T47D (cell line): ENCODE measurements at regions not wholly inside any gene's neighbourhood (a gene's known extent, or its start where the extent isn't known, plus 50 kb on each side); places are given as distances from the start of the nearest gene placed in this dataset.
"Not testable (repeated sequence)": the region's sequence is repeated elsewhere in the genome, so short reads cannot be mapped to it uniquely, and the experiment has no call there.

Experiments
- DNase-seq, 2 experiments: peaks; one replicate each; pipeline versions ENCODE4 v3.0.0 to v3.0.0-alpha.2; 2011 to 2012; ENCODE audit warnings: low read depth in 1 of 2, low spot score in 1 of 2
- JUND ChIP-seq: IDR thresholded peaks from 2 replicates; pipeline ENCODE4 v1.6.1; 2012; ENCODE audit warnings: low read depth
- in situ Hi-C: cut with HindIII; loops from 2 replicates; pipeline ENCODE4 v1.10.0; 2016; ENCODE audit warnings: low sequenced_read_pairs, low pct_unique_long_range_greater_than_20kb

GRCh38 chr2:83370419-83370762, 1088.7 kb downstream of the SUCLG1 start:
- no peak for TF ChIP-seq JUND
- no peak for DNase-seq
- in situ Hi-C loops = no loop called here

- in situ Hi-C loops = no loop called here
- TF ChIP-seq JUND = no peak
- no peak for DNase-seq
Observed at GRCh38 chr2:83369601-83370418, 1089.3 kb downstream of the SUCLG1 start.

GRCh38 chr2:83368916-83369315, 1090.2 kb downstream of the SUCLG1 start:
- in situ Hi-C loops = no loop called here
- no peak for DNase-seq
- no peak for TF ChIP-seq JUND

- DNase-seq = no peak
- TF ChIP-seq JUND = no peak
- in situ Hi-C loops = no loop called here
Observed at GRCh38 chr2:83368461-83368860, 1090.6 kb downstream of the SUCLG1 start.

GRCh38 chr2:83365476-83365875, 1093.6 kb downstream of the SUCLG1 start:
- TF ChIP-seq JUND = no peak
- in situ Hi-C loops = no loop called here
- DNase-seq = no peak

- DNase-seq = no peak
- no peak for TF ChIP-seq JUND
- in situ Hi-C loops = no loop called here
Observed at GRCh38 chr2:83364264-83364663, 1094.8 kb downstream of the SUCLG1 start.

GRCh38 chr2:83363138-83363537, 1095.9 kb downstream of the SUCLG1 start:
- in situ Hi-C loops, DNase-seq: not testable (repeated sequence)

- no peak for DNase-seq
- TF ChIP-seq JUND = no peak
- in situ Hi-C loops = no loop called here
Observed at GRCh38 chr2:83359336-83359735, 1099.7 kb downstream of the SUCLG1 start.

GRCh38 chr2:83342860-83343329, 1116.2 kb downstream of the SUCLG1 start:
- DNase-seq = peak in 1 of 2 experiments; percentile 7
- TF ChIP-seq JUND = no peak
- in situ Hi-C loops = no loop called here

GRCh38 chr2:83340424-83340823, 1118.7 kb downstream of the SUCLG1 start:
- no peak for TF ChIP-seq JUND
- DNase-seq = peak in 1 of 2 experiments; percentile 10
- in situ Hi-C loops = no loop called here

- in situ Hi-C loops, DNase-seq: not testable (repeated sequence)
Observed at GRCh38 chr2:83339942-83340341, 1119.1 kb downstream of the SUCLG1 start.

GRCh38 chr2:83331810-83332209, 1127.3 kb downstream of the SUCLG1 start:
- in situ Hi-C loops = no loop called here
- no peak for TF ChIP-seq JUND
- no peak for DNase-seq

GRCh38 chr2:83323038-83323437, 1136.0 kb downstream of the SUCLG1 start:
- TF ChIP-seq JUND = no peak
- DNase-seq = no peak
- in situ Hi-C loops = no loop called here

GRCh38 chr2:83320053-83320452, 1139.0 kb downstream of the SUCLG1 start:
- in situ Hi-C loops = no loop called here
- no peak for TF ChIP-seq JUND
- no peak for DNase-seq
